ENCODE measurements at regions not wholly inside any gene's neighbourhood (a gene's known extent, or its start where the extent isn't known, plus 50 kb on each side); places are given as distances from the start of the nearest gene placed in this dataset.

DNA sequence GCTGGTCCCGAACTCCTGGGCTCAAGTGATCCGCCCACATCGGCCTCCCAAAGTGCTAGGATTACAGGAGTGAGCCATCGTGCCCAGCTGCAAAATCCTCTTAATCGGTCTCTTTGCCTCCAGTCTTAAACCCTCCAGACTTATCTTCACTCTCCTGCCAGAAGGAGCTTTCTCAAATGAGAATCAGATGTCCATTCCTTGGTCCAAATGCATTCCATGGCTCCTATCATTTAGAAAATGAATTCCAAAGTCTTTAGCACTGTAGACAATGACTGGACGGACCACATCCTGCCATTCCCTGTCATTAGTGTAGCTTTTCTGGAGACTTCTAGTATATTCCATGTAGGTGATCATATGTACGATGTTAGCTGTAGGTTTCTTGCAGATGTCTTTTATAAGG is 141.9 kb downstream of the ID4 start:
- TF ChIP-seq, protein P1, sequence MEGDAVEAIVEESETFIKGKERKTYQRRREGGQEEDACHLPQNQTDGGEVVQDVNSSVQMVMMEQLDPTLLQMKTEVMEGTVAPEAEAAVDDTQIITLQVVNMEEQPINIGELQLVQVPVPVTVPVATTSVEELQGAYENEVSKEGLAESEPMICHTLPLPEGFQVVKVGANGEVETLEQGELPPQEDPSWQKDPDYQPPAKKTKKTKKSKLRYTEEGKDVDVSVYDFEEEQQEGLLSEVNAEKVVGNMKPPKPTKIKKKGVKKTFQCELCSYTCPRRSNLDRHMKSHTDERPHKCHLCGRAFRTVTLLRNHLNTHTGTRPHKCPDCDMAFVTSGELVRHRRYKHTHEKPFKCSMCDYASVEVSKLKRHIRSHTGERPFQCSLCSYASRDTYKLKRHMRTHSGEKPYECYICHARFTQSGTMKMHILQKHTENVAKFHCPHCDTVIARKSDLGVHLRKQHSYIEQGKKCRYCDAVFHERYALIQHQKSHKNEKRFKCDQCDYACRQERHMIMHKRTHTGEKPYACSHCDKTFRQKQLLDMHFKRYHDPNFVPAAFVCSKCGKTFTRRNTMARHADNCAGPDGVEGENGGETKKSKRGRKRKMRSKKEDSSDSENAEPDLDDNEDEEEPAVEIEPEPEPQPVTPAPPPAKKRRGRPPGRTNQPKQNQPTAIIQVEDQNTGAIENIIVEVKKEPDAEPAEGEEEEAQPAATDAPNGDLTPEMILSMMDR (IDR thresholded peaks at IDR 0.05 in 8 of 11, conservative IDR thresholded peaks at IDR 0.05 in 3 of 11), result no peak
- no peak for TF ChIP-seq POLR2A (IDR thresholded peaks at IDR 0.05)

Data from spleen (tissue), 7 donors.